T-helper 2 cell treated with Interferon-gamma antibody and Interleukin-4, amounts not matched to agents 5 μg/mL and 100 μg/mL, for 36 hours (primary cell): ENCODE measurements at regions not wholly inside any gene's neighbourhood (a gene's known extent, or its start where the extent isn't known, plus 50 kb on each side); places are given as distances from the start of the nearest gene placed in this dataset.
"Not testable (repeated sequence)": the region's sequence is repeated elsewhere in the genome, so short reads cannot be mapped to it uniquely, and the experiment has no call there.

Experiments
- DNase-seq: peaks from one replicate; pipeline ENCODE4 v3.0.0; 2021; ENCODE audit warnings: low spot score
- H3K27ac Mint-ChIP-seq: one replicate; pipeline ENCODE4 v1.8.0; 2021; ENCODE audit warnings: mild to moderate bottlenecking, mixed read lengths
- H3K27me3 Mint-ChIP-seq: one replicate; pipeline ENCODE4 v1.8.0; 2021; ENCODE audit warnings: low read depth, mixed read lengths
- H3K36me3 Mint-ChIP-seq: one replicate; pipeline ENCODE4 v1.8.0; 2021; ENCODE audit warnings: low read depth, mixed read lengths
- H3K4me1 Mint-ChIP-seq: one replicate; pipeline ENCODE4 v1.8.0; 2021; ENCODE audit warnings: low read depth, mixed read lengths
- H3K4me3 Mint-ChIP-seq: one replicate; pipeline ENCODE4 v1.8.0; 2022; ENCODE audit warnings: mild to moderate bottlenecking, moderate library complexity, mixed read lengths
- H3K9me3 Mint-ChIP-seq: one replicate; pipeline ENCODE4 v1.8.0; 2021; ENCODE audit warnings: mixed read lengths

DNA sequence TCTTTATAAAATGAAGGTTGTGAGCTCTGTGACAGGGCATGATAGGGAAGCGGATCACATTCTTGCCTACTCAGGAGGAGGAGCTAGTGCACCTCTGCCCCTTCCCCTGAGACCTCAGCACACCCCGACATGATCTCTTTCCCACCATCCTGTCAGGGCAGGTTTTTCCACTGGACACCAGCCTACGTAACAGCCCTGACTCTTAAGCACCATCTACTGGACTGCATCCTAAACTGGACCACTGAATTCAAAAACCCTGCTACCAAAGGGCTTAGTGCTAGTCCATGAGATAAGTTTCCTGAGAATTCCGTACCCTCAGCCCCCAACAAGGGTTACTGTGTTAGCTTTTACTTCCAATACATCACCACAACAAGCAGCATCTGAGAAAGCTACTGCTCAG is 68.5 kb upstream of the FCGR1A start:
- H3K36me3 Mint-ChIP-seq, H3K27me3 Mint-ChIP-seq, H3K27ac Mint-ChIP-seq, H3K4me1 Mint-ChIP-seq, H3K4me3 Mint-ChIP-seq, H3K9me3 Mint-ChIP-seq, DNase-seq: not testable (repeated sequence)

DNA sequence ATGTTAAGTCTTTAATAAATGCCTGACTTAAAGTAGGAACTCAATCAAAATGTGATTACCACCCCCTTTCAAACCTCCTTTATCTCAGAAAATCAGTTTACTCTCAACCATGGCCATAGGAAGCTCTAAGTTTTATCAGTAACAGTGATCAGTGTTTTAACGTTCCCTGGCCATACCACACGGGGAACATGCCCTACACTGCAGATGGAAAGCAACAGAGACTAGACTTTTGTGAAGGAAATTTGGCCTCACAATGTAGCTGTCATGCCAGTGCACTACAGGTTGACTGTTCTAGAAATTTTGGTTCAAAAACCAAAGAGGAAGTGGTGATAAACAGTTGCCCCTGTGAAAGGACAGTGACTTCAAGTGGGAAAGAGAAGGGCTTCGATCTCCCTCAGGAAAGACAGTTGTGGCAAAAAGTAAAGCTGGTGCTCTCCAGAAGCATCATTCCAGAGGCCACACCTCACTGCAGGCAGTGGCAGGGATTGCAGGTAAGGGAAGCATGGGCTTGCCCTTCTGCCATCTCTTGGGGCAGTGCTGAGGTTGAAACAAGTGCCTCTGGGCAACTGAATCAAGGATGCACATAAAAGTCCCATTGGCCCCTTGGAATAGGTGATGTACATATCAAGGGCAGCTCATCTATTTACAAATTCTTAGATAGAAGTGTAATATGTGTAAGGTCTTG is 57.7 kb upstream of the FCGR1A start:
- not testable (repeated sequence) for H3K36me3 Mint-ChIP-seq, H3K27ac Mint-ChIP-seq, H3K9me3 Mint-ChIP-seq, H3K4me3 Mint-ChIP-seq, H3K27me3 Mint-ChIP-seq, H3K4me1 Mint-ChIP-seq, DNase-seq

DNA sequence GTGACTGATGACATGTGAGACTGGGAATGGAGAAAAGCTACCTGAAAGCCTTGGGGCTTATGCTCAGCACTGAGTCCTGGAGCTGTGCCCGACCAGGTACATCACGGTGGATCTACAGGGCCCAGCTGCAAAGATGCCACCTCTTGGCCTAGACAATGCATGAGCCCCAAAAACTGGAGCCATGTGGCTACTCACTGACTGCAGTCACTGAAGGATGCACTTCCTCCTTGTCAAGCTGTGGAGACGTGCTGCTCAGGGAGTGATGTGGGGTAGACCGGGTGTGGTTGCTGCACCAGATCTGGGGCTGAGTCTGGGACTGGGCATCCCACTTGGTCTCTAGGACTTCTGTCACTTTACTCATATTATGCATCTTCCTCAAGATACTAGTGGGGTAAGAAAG is 55.8 kb upstream of the FCGR1A start:
- DNase-seq, H3K27me3 Mint-ChIP-seq, H3K4me1 Mint-ChIP-seq, H3K9me3 Mint-ChIP-seq, H3K4me3 Mint-ChIP-seq, H3K27ac Mint-ChIP-seq, H3K36me3 Mint-ChIP-seq: not testable (repeated sequence)

DNA sequence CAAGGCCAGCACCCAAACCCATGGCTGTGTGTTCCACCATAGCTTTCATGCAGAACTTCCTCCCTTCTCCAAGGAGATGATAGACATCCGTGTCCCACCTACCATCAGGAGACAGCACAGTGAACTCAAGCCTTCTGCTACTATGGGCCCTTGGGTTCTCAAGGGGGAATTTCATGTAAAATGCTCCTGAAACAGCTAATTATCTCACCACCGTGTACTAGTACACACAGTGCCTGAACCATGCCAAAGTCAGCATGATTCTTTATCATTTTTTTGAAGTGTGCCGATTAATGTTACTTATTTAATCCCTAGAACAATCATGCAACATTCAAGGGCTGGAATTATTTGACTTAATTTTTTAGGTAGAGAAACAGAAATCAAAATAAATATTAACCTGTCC is 53.9 kb upstream of the FCGR1A start:
- H3K36me3 Mint-ChIP-seq, H3K27me3 Mint-ChIP-seq, H3K9me3 Mint-ChIP-seq, H3K4me3 Mint-ChIP-seq, H3K27ac Mint-ChIP-seq, H3K4me1 Mint-ChIP-seq, DNase-seq: not testable (repeated sequence)
